ENCODE measurements at regions not wholly inside any gene's neighbourhood (a gene's known extent, or its start where the extent isn't known, plus 50 kb on each side); places are given as distances from the start of the nearest gene placed in this dataset.

DNA sequence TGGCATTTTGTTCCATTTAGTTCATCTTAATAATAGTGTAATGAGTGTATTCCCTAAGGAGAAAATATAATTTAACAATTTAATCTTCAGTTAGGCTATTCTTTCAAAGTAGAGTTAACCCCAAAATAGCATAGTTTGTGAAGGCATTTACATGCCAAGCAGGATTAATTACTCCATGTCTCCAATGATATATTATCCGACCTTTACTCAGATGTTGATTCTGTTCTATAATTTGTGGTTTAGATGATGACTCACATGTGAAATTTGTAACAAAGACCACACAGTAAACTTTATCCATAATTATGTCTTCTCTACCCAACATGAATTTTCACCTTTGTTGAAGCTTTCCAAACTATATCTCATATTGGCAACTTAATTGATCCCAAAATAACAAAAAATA lies 2065.2 kb downstream of the MRPL39 start:
- Histone ChIP-seq H3K4me3 (replicated peaks in 1 of 3; ENCODE audit: insufficient read depth in 1 of 3, low read depth in 1 of 3, low read length in 3 of 3) (no peak overlapping the region), H3K27me3 (ENCODE audit: control insufficient read depth in 2 of 2, insufficient read depth in 2 of 2, low read length in 2 of 2) (no peaks in the 10 kb centered on the region), H3K79me2 (ENCODE audit: control insufficient read depth, insufficient read depth, low read length) (no peaks in the 10 kb centered on the region), H3K4me2 (ENCODE audit: insufficient read depth, low read length) (no peak overlapping the region), H3K9ac (replicated peaks; ENCODE audit: extremely low read depth, insufficient read depth, low read length) (no peak overlapping the region), H2AFZ (ENCODE audit: low read depth, low read length) (no peak overlapping the region), H3K9me1 (replicated peaks; ENCODE audit: control insufficient read depth, extremely low read depth, insufficient read depth, low read length) (no peaks in the 10 kb centered on the region), H4K20me1 (replicated peaks; ENCODE audit: control insufficient read depth, extremely low read depth, insufficient read depth, low read length) (no peaks in the 10 kb centered on the region), H3K36me3 (ENCODE audit: control insufficient read depth in 2 of 2, extremely low read depth in 1 of 2, insufficient read depth in 2 of 2, low read length in 2 of 2) (no peaks in the 10 kb centered on the region), H3K27ac (ENCODE audit: insufficient read depth, low read depth, low read length) (no peak overlapping the region), H3K9me3 (replicated peaks; ENCODE audit: control insufficient read depth, insufficient read depth, low read length) (no peaks in the 10 kb centered on the region), H3K4me1 (ENCODE audit: control insufficient read depth, extremely low read depth, insufficient read depth, low read length) (no peaks in the 10 kb centered on the region)
- intact Hi-C loops (cut with micrococcal nuclease), result no loop called here
- dilution Hi-C loops (cut with MboI; ENCODE audit: extremely low pct_ligation_motif_present, low sequenced_read_pairs), result no loop called here
- FAIRE-seq (no peak), DNase-seq (ENCODE audit: low read depth, low spot score) (no peak)
- ChIA-PET CTCF (no interaction called here), POLR2A (no interaction called here)
- no TSS peak for BruUV-seq (replicated peaks)
- TF ChIP-seq EZH2 (IDR thresholded peaks at IDR 0.05; ENCODE audit: borderline replicate concordance, low read depth, low read length, severe bottlenecking), result no peak
- no peak for TF ChIP-seq MYC (IDR thresholded peaks at IDR 0.05; ENCODE audit: low read depth, low read length)

DNA sequence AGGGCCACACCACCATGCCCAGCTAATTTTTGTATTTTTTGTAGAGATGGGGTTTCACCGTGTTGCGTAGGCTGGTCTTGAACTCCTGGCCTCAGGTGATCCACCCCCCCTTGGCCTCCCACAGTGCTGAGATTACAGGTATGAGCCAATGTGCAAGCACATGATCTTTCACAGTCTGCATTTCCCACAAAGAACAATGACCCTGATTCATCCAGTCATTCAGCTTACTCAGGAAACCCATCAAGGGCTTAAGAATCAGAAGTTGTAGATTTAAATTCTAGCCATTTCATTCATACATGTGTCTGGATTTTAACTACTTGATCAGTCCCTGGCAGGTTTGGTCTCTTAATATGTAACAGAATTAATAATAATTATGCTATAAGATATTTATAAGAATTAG lies 2065.7 kb downstream of the MRPL39 start:
- intact Hi-C loops (cut with micrococcal nuclease), result no loop called here
- Histone ChIP-seq H3K4me3 (replicated peaks in 1 of 3; ENCODE audit: insufficient read depth in 1 of 3, low read depth in 1 of 3, low read length in 3 of 3) (no peak overlapping the region), H3K79me2 (ENCODE audit: control insufficient read depth, insufficient read depth, low read length) (no peaks in the 10 kb centered on the region), H3K27ac (ENCODE audit: insufficient read depth, low read depth, low read length) (no peak overlapping the region), H4K20me1 (replicated peaks; ENCODE audit: control insufficient read depth, extremely low read depth, insufficient read depth, low read length) (no peaks in the 10 kb centered on the region), H3K9me3 (replicated peaks; ENCODE audit: control insufficient read depth, insufficient read depth, low read length) (no peaks in the 10 kb centered on the region), H3K4me2 (ENCODE audit: insufficient read depth, low read length) (no peak overlapping the region), H3K27me3 (ENCODE audit: control insufficient read depth in 2 of 2, insufficient read depth in 2 of 2, low read length in 2 of 2) (no peaks in the 10 kb centered on the region), H2AFZ (ENCODE audit: low read depth, low read length) (no peak overlapping the region), H3K9ac (replicated peaks; ENCODE audit: extremely low read depth, insufficient read depth, low read length) (no peak overlapping the region), H3K36me3 (ENCODE audit: control insufficient read depth in 2 of 2, extremely low read depth in 1 of 2, insufficient read depth in 2 of 2, low read length in 2 of 2) (no peaks in the 10 kb centered on the region), H3K9me1 (replicated peaks; ENCODE audit: control insufficient read depth, extremely low read depth, insufficient read depth, low read length) (no peaks in the 10 kb centered on the region), H3K4me1 (ENCODE audit: control insufficient read depth, extremely low read depth, insufficient read depth, low read length) (no peaks in the 10 kb centered on the region)
- ChIA-PET POLR2A (no interaction called here), CTCF (no interaction called here)
- no TSS peak for BruUV-seq (replicated peaks)
- dilution Hi-C loops (cut with MboI; ENCODE audit: extremely low pct_ligation_motif_present, low sequenced_read_pairs), result no loop called here
- no peak for FAIRE-seq
- no peak for DNase-seq (ENCODE audit: low read depth, low spot score)
- TF ChIP-seq GATA2 (IDR thresholded peaks at IDR 0.05; ENCODE audit: insufficient read depth, insufficient read length, low read depth, low read length) (no peak), JUN (IDR thresholded peaks at IDR 0.05; ENCODE audit: borderline replicate concordance, insufficient read depth, insufficient read length, low read depth) (no peak), FOS (IDR thresholded peaks at IDR 0.05; ENCODE audit: borderline replicate concordance, insufficient read depth, low read length) (no peak), POLR2AphosphoS5 (IDR thresholded peaks at IDR 0.05; ENCODE audit: insufficient read depth, low read depth, low read length) (no peak), MYC (IDR thresholded peaks at IDR 0.05; ENCODE audit: low read depth, low read length) (no peak), POLR2A (IDR thresholded peaks at IDR 0.05; ENCODE audit: low read depth, low read length) (no peak), EZH2 (IDR thresholded peaks at IDR 0.05; ENCODE audit: borderline replicate concordance, low read depth, low read length, severe bottlenecking) (no peak)
- TF ChIP-seq, protein P1, sequence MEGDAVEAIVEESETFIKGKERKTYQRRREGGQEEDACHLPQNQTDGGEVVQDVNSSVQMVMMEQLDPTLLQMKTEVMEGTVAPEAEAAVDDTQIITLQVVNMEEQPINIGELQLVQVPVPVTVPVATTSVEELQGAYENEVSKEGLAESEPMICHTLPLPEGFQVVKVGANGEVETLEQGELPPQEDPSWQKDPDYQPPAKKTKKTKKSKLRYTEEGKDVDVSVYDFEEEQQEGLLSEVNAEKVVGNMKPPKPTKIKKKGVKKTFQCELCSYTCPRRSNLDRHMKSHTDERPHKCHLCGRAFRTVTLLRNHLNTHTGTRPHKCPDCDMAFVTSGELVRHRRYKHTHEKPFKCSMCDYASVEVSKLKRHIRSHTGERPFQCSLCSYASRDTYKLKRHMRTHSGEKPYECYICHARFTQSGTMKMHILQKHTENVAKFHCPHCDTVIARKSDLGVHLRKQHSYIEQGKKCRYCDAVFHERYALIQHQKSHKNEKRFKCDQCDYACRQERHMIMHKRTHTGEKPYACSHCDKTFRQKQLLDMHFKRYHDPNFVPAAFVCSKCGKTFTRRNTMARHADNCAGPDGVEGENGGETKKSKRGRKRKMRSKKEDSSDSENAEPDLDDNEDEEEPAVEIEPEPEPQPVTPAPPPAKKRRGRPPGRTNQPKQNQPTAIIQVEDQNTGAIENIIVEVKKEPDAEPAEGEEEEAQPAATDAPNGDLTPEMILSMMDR (IDR thresholded peaks at IDR 0.05; ENCODE audit: extremely low read depth in 1 of 2, insufficient read depth in 1 of 2, low read depth in 1 of 2, low read length in 2 of 2), result no peak
- TF ChIP-seq, protein P2, sequence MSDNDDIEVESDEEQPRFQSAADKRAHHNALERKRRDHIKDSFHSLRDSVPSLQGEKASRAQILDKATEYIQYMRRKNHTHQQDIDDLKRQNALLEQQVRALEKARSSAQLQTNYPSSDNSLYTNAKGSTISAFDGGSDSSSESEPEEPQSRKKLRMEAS (IDR thresholded peaks at IDR 0.05; ENCODE audit: insufficient read depth, insufficient read length), result no peak

Data from endothelial cell of umbilical vein (primary cell).